DMS53 (cell line): ENCODE measurements at regions not wholly inside any gene's neighbourhood (a gene's known extent, or its start where the extent isn't known, plus 50 kb on each side); places are given as distances from the start of the nearest gene placed in this dataset.
"Not testable (repeated sequence)": the region's sequence is repeated elsewhere in the genome, so short reads cannot be mapped to it uniquely, and the experiment has no call there.

Experiments used
- DNase-seq: peaks from one replicate; lab custom pipeline; 2025; lab: John Stamatoyannopoulos, UW

DNA sequence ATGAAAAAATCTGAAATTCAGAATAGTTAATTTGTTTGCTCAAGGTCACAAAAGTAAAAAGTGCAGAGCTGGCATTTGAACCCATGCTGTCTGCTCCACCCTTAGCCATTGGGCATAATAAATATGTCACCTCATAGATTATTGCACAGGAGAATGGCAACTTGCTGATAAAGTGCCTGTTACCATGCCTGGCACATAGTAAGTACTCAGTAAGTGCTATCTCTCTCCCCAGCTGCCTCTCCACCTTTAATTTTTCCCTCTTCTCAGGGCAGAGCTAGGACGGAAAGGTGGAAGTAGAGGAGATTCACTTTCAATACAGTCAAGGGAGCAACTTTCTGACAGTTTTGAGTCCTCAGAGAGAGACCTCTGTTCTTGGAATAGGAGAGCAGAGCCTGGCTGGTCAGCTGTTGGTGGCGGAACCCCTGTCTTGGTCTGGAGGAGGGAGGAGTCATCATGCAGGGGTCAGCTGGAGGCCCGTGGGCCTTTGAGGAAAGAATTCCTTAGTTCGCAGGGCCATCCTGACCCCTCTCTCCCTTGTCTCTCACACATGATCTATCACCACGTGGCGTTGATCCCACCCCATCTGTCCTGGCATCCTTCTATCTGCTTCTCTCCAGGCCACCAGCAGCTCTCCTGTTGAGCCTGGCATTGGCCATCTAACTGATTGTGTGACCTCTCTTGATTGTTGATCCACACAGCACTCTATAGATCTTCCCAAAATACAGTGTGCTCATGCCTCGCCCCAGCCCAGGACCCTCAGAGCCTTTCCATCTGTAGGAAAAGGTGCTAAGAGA, 149.3 kb downstream of the RPLP1 start:
- no peak for DNase-seq

DNA sequence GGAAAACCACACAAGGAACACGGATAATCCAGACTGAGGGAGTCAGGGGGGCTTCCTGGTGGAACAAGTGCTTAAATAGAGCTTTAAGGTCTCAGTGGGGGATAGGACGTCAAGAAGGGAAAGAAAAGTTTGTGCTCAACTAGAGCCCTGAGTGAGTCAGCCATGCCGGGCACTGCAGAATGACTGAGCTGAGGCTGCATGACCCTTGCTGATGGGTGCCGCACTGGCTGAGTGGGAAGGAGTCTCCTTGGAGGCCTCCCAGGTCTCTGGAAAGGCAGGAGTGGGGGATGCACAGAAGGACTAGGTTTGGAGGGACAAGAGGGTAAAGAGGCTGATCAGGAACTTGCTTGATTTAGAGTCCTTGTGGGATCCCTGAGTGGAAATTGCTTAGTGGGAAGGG, 150.3 kb downstream of the RPLP1 start:
- DNase-seq = no peak

GRCh38 chr15:69603369-69604071, 150.9 kb downstream of the RPLP1 start:
- no peak for DNase-seq

DNA sequence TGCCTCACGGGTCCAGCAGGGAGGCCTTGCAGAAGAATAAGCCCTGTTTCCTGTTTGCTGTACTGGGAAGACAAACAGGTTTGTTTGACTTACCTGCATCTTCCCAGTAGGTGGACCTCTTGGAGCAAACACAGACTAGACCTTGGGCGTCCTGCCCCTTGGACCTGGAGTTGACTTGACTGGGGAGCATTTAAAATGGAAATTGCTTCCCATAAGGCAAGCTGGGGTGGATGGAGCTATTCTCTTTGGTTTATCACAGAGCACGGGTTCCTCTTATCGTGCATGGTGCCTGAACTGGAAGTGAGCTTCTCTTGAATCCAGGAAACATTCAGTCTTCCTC, 151.4 kb downstream of the RPLP1 start:
- peak; percentile 89 for DNase-seq

DNA sequence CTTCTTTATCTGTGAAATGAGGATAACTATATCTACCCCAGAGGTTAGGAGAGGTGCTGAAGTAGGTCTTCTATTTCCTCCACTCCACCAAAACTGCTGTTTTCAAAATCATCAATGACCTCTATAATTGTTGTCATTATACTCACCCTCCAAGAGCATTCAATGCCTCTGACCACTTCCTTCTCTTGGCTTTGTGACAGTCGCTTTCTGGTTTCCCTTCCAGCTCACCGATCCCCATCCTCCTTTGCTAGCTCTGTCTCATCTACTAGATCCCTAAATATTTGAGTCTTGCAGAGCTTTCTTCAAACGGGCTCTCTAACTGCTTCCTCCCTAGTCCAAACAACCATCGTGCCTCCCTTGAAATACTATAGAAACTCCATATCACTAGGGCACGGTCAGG, 153.5 kb downstream of the RPLP1 start:
- DNase-seq = no peak

GRCh38 chr15:69606921-69607500, 154.4 kb downstream of the RPLP1 start:
- DNase-seq = no peak

- no peak for DNase-seq
Measured at GRCh38 chr15:69608661-69609060, 156.0 kb downstream of the RPLP1 start.

DNA sequence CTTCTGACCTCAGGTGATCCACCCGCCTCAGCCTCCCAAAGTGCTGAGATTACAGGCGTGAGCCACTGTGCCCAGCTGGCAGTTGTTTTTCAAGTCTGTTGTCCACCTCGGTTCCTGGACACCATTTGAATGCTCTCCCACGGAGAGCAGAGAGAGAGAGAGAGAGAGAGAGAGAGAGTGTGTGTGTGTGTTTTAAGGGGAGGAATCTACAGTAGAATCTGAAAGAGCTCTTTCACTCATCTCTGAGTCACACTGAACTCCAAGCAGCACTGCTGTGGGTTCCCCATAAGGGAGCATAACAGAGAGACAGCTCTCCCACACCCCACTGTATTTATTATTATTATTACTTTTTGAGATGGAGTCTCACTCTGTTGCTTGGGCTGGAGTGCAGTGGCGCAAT, 156.6 kb downstream of the RPLP1 start:
- peak; percentile 44 for DNase-seq

DNA sequence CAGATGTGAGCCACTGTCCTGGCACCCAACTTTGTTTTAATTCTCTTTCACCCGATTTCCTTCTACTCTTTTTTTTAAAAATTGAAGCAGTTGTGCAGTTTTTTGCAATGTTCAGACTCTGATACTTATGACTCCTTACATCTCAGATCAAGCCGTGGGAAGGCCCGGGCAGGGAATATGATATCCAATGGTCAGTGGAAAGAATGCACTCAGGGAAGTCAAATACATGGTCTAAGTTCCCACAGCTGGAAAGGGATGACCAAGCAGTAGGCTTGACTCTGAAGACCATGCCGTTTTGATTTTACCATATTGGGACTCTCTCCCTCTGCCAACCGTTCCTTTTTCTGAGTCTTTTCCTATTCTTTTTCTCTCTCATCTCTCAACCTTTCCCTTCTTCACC, 157.2 kb downstream of the RPLP1 start:
- no peak for DNase-seq

GRCh38 chr15:69610277-69610676, 157.7 kb downstream of the RPLP1 start:
- no peak for DNase-seq

DNA sequence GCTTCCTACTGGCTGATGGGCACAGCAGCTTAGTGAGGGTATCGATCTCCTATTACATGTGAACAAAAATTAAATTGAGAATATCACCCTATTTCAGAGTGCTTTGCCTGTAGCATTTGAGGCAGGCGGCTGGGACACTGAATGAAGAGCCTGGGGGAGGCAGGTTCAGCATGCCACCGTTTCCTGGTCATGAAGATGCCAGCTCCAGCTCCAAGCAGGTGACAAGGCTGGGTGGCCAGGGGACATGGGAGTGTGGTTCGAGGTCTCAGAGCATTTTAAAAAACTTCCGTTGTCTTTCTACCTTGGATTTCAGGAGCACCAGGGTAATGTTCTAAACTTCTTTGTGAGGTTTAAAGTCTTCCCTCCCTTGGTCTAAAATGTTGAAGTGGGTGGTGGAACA, 158.2 kb downstream of the RPLP1 start:
- DNase-seq = no peak

- DNase-seq = no peak
Measured at GRCh38 chr15:69612112-69612511, 159.5 kb downstream of the RPLP1 start.

DNA sequence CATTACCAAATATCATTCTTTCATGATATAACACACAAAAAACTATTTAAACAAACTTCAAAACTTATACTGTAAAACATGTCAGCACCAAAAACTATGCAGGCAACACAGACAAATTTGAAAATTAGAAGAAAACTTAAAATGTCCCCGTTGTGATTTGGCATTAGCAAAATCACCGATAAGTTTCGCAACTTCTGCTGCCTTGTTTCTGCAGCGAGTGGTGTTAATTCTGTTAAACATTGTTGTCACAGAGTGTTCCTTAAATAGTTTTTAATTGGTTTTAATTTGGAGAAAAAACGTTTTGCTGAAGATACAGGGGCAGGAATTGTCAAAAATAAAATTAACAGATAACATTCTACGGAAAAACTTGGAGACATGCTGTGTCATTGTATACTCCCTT, 160.6 kb downstream of the RPLP1 start:
- no peak for DNase-seq

- DNase-seq = no peak
Measured at GRCh38 chr15:69613988-69614387, 161.4 kb downstream of the RPLP1 start.

GRCh38 chr15:69615736-69616135, 163.1 kb downstream of the RPLP1 start:
- no peak for DNase-seq

DNA sequence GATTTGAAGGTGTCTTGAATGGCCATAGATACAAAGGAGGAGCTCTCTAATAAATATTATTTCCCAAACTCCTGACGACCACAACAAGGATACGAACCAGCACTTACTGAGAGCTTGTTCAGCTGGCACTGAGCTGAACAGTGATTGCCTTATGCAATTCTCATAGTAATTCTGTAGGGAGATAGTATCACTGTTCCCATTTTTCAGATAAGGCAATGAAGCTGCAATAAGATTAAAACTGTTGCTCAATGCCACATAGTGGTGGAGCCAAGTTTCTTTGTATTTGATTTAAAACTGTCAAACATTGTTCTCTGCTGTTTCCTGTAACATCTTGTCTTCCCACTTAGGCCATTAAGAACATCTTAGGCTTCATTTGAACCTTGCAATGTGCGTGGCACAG, 163.9 kb downstream of the RPLP1 start:
- no peak for DNase-seq

DNA sequence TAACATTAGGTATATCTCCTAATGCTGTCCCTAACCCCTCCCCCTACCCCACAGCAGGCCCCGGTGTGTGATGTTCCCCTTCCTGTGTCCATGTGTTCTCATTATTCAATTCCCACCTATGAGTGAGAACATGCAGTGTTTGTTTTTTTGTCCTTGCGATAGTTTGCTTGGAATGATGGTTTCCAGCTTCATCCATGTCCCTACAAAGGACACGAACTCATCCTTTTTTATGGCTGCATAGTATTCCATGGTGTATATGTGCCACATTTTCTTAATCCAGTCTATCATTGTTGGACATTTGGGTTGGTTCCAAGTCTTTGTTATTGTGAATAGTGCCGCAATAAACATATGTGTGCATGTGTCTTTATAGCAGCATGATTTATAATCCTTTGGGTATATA, 164.5 kb downstream of the RPLP1 start:
- not testable (repeated sequence) for DNase-seq

- DNase-seq = no peak
Measured at GRCh38 chr15:69623392-69624154, 171.0 kb downstream of the RPLP1 start.

DNA sequence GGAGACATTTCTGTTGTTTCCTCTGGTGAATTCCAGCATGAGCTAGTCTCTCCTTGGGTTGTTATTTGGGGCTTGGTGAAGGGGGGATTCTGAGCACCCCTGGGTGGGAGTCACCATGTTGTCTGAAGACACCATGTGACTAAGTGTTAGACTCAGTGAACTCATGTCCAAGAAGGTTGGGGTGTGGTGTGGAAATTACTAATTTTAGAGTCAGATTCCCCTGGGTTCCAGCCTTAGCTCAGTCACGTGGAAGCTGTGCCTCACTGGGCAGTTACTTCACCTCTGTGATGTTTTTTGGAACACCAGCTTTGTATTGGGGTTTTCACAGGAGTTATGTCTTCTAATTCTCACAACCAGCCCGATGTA, 171.5 kb downstream of the RPLP1 start:
- no peak for DNase-seq

DNA sequence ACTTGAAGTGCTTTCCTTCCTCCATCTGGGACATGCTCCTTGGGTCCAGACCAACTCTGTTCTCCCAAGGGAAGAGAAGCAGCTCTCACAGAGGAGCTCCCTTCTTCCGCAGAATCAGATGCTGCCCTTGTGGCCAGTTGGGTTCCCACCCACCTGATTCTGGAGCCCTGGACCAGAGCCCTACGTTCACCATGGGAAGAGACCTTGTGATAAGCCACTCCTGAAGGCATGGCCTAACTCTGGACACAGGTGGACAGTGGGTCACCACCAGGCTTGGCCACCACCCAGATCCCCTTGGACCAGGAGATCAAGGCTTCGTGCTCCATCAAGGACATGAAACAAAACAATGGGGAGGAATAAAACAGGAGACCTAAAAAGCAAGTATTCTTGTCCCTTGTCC, 172.2 kb downstream of the RPLP1 start:
- no peak for DNase-seq

DNA sequence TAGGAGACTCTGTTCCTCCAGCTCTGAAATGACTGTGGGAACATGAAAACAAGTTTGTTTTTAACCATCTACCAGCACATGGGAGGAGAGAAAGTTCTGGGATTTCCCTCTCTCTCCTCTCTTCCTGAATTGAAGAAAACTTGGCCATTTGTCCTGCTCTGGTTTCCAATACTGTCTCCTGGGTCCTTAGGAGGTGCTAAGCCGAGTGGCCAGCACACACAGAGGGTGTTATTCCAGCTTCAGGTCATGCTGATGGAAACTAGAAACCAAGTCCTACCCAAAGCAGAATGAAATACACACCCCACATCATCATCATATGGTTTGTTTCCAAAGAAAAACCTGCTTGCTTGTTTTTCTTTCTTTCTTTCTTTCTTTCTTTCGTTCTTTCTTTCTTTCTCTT, 172.7 kb downstream of the RPLP1 start:
- DNase-seq = no peak
